H9 (cell line): ENCODE measurements at regions not wholly inside any gene's neighbourhood (a gene's known extent, or its start where the extent isn't known, plus 50 kb on each side); places are given as distances from the start of the nearest gene placed in this dataset.

ENCODE experiments used
- DNase-seq: peaks from one replicate; pipeline ENCODE4 v3.0.0-alpha.2; 2017
- H2AFZ ChIP-seq: one replicate; pipeline ENCODE4 v1.6.1; 2013; ENCODE audit warnings: mild to moderate bottlenecking, low read length, control low read depth, moderate library complexity
- H2AK5ac ChIP-seq: 2 replicates; pipeline ENCODE4 v1.6.1; 2013; ENCODE audit warnings: low read length, control low read depth, mixed read lengths; ENCODE audit not compliant: insufficient read length
- H2BK120ac ChIP-seq: one replicate; pipeline ENCODE4 v1.6.1; 2013; ENCODE audit warnings: low read depth, mild to moderate bottlenecking, low read length, control low read depth, inconsistent platforms; ENCODE audit not compliant: poor library complexity, severe bottlenecking
- H2BK12ac ChIP-seq: 2 replicates; pipeline ENCODE4 v1.6.1; 2013; ENCODE audit warnings: low read length, control low read depth, mixed read lengths, low read depth; ENCODE audit not compliant: insufficient read length
- H2BK15ac ChIP-seq: 2 replicates; pipeline ENCODE4 v1.6.1; 2013; ENCODE audit warnings: low read depth, low read length, control low read depth
- H2BK20ac ChIP-seq: one replicate; pipeline ENCODE4 v1.6.1; 2013; ENCODE audit warnings: low read depth, mild to moderate bottlenecking, low read length, control low read depth, inconsistent platforms; ENCODE audit not compliant: poor library complexity, severe bottlenecking
- H2BK5ac ChIP-seq: 2 replicates; pipeline ENCODE4 v1.6.1; 2013; ENCODE audit warnings: low read length, control low read depth, mixed read lengths; ENCODE audit not compliant: insufficient read length
- H3K14ac ChIP-seq: 2 replicates; pipeline ENCODE4 v1.6.1; 2013; ENCODE audit warnings: low read length, control low read depth; ENCODE audit not compliant: insufficient read depth
- H3K18ac ChIP-seq: 2 replicates; pipeline ENCODE4 v1.6.1; 2013; ENCODE audit warnings: low read depth, mild to moderate bottlenecking, mixed read lengths, low read length, control low read depth; ENCODE audit not compliant: insufficient read length
- H3K23ac ChIP-seq: 2 replicates; pipeline ENCODE4 v1.6.1; 2013; ENCODE audit warnings: low read length, control low read depth, mixed read lengths, low read depth; ENCODE audit not compliant: insufficient read length
- H3K23me2 ChIP-seq: 2 replicates; pipeline ENCODE4 v1.6.1; 2013; ENCODE audit warnings: low read depth, mild to moderate bottlenecking, mixed read lengths, low read length, control low read depth; ENCODE audit not compliant: insufficient read length, poor library complexity, severe bottlenecking
- H3K27ac ChIP-seq: 2 replicates; pipeline ENCODE4 v1.5.1; 2013; ENCODE audit warnings: low read length, control low read depth, mixed read lengths, low read depth; ENCODE audit not compliant: insufficient read length
- H3K27me3 ChIP-seq: 2 replicates; pipeline ENCODE4 v1.6.1; 2013; ENCODE audit warnings: low read length, control low read depth, inconsistent platforms; ENCODE audit not compliant: insufficient read depth
- H3K4ac ChIP-seq: 2 replicates; pipeline ENCODE4 v1.6.1; 2013; ENCODE audit warnings: low read depth, mild to moderate bottlenecking, control low read depth, inconsistent platforms, low read length, moderate library complexity
- H3K4me1 ChIP-seq: 2 replicates; pipeline ENCODE4 v1.6.1; 2013; ENCODE audit warnings: low read length, control low read depth, inconsistent platforms; ENCODE audit not compliant: insufficient read depth
- H3K4me2 ChIP-seq: 2 replicates; pipeline ENCODE4 v1.6.1; 2013; ENCODE audit warnings: low read length, control low read depth, mixed read lengths; ENCODE audit not compliant: insufficient read length, insufficient read depth
- H3K56ac ChIP-seq: 2 replicates; pipeline ENCODE4 v1.6.1; 2013; ENCODE audit warnings: low read depth, mild to moderate bottlenecking, mixed read lengths, low read length, control low read depth; ENCODE audit not compliant: insufficient read length
- H3K79me1 ChIP-seq: 2 replicates; pipeline ENCODE4 v1.6.1; 2013; ENCODE audit warnings: low read depth, mild to moderate bottlenecking, moderate library complexity, low read length, control low read depth, inconsistent platforms; ENCODE audit not compliant: insufficient read depth, poor library complexity, severe bottlenecking
- H3K79me2 ChIP-seq: 2 replicates; pipeline ENCODE4 v1.6.1; 2013; ENCODE audit warnings: low read length, control low read depth, inconsistent platforms; ENCODE audit not compliant: insufficient read depth
- H3K9ac ChIP-seq: 2 replicates; pipeline ENCODE4 v1.6.1; 2013; ENCODE audit warnings: low read length, control low read depth, mixed read lengths; ENCODE audit not compliant: insufficient read length; ENCODE audit errors: extremely low read depth
- H3K9me3 ChIP-seq: one replicate; pipeline ENCODE4 v1.6.1; 2013; ENCODE audit warnings: low read depth, low read length, inconsistent platforms; ENCODE audit not compliant: control insufficient read depth
- H3T11ph ChIP-seq: one replicate; pipeline ENCODE4 v1.6.1; 2013; ENCODE audit warnings: mild to moderate bottlenecking, low read length, control low read depth, inconsistent platforms
- H4K20me1 ChIP-seq: one replicate; pipeline ENCODE4 v1.6.1; 2013; ENCODE audit not compliant: control insufficient read depth, insufficient read length, insufficient read depth
- H4K5ac ChIP-seq: 2 replicates; pipeline ENCODE4 v1.6.1; 2013; ENCODE audit warnings: low read depth, mild to moderate bottlenecking, mixed read lengths, low read length, control low read depth; ENCODE audit not compliant: insufficient read length
- H4K8ac ChIP-seq: replicated peaks from 2 replicates; pipeline ENCODE4 v1.6.1; 2013; ENCODE audit warnings: low read length, control low read depth, mixed read lengths, low read depth; ENCODE audit not compliant: insufficient read length
- H4K91ac ChIP-seq: 2 replicates; pipeline ENCODE4 v1.6.1; 2013; ENCODE audit warnings: low read depth, mild to moderate bottlenecking, moderate library complexity, mixed read lengths, low read length, control low read depth; ENCODE audit not compliant: insufficient read length
- H3K27ac Mint-ChIP-seq, 3 experiments: 2 replicates in 2 of 3; 3 replicates in 1 of 3; pipeline ENCODE4 v1.8.0; 2020 to 2021; ENCODE audit warnings: mixed read lengths in 3 of 3, mild to moderate bottlenecking in 1 of 3, moderate library complexity in 1 of 3
- H3K27me3 Mint-ChIP-seq: 2 replicates; pipeline ENCODE4 v1.8.0; 2021; ENCODE audit warnings: low read depth, mild to moderate bottlenecking, moderate library complexity, mixed read lengths
- H3K36me3 Mint-ChIP-seq, 3 experiments: 2 replicates in 2 of 3; 3 replicates in 1 of 3; pipeline ENCODE4 v1.8.0; 2020 to 2021; ENCODE audit warnings: low read depth in 3 of 3, mixed read lengths in 3 of 3; ENCODE audit not compliant: insufficient read depth in 1 of 3
- H3K4me1 Mint-ChIP-seq, 2 experiments: 2 replicates each; pipeline ENCODE4 v1.8.0; 2020; ENCODE audit warnings: mixed read lengths in 2 of 2
- H3K4me3 Mint-ChIP-seq, 2 experiments: 2 replicates in 1 of 2; 3 replicates in 1 of 2; pipeline ENCODE4 v1.8.0; 2020 to 2021; ENCODE audit warnings: mild to moderate bottlenecking in 2 of 2, mixed read lengths in 2 of 2, moderate library complexity in 1 of 2
- H3K9me3 Mint-ChIP-seq, 2 experiments: 2 replicates in 1 of 2; 3 replicates in 1 of 2; pipeline ENCODE4 v1.8.0; 2020; ENCODE audit warnings: mild to moderate bottlenecking in 2 of 2, mixed read lengths in 2 of 2, moderate library complexity in 1 of 2
- WGBS: extraction: QIAGEN DNeasy Blood & Tissue Kit; methylation state at CpG from one replicate; pipeline ENCODE4 v1.1.7; 2013; ENCODE audit warnings: missing lambda C conversion rate, low lambda C conversion rate, mixed read lengths; ENCODE audit not compliant: insufficient read length; ENCODE audit errors: extremely low coverage; 5-methylcytosine and 5-hydroxymethylcytosine counted together
- TF ChIP-seq, protein P1 (sequence below): fragments of 200-600 bp; sonication (generic); conservative IDR thresholded peaks from 3 replicates; pipeline ENCODE4 v1.8.0; 2021; ENCODE audit warnings: antibody characterized with exemption, mild to moderate bottlenecking

DNA sequence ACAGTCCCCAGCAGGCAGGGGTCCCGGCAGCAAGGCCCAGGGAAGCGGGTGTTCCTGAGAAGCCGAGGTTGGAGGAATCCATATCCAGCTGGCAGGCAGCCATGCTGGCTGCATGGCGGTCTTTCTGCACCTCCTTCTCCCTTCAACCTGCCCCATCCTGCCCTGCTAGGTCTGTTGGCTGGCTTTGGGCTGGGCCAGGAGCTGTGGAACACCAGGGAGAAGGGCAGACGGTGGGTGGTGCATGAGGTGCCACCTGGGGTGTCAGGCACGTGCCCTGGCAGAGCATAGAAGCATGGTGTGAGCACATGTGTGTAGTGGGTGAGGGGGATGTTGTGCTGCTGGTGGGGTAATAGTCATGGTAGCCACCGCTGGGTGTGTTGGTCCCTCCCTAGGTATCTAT, 150.1 kb downstream of the PJA1 start:
- no CpG with 5 or more reads among the region's 7 CpGs for WGBS
- Histone ChIP-seq H3T11ph (no peak overlapping the region), H3K9me3 (no peaks in the 10 kb centered on the region), H4K5ac (no peak overlapping the region), H3K23me2 (no peaks in the 10 kb centered on the region), H3K14ac (no peak overlapping the region; the same call in 1 of the 2 replicates), H2AFZ (no peak overlapping the region), H3K4me1 (no peaks in the 10 kb centered on the region), H3K79me1 (no peaks in the 10 kb centered on the region), H3K23ac (no peak overlapping the region), H3K27me3 (no peaks in the 10 kb centered on the region), H3K9ac (no peak overlapping the region), H4K91ac (no peak overlapping the region), H3K27ac (no peak overlapping the region), H2AK5ac (no peak overlapping the region), H3K4ac (no peak overlapping the region), H4K8ac (no peak overlapping the region), H2BK15ac (no peak overlapping the region), H3K18ac (no peak overlapping the region), H2BK20ac (no peak overlapping the region), H4K20me1 (no peaks in the 10 kb centered on the region), H3K4me2 (no peak overlapping the region), H2BK12ac (no peak overlapping the region), H2BK120ac (no peak overlapping the region), H3K79me2 (no peaks in the 10 kb centered on the region), H3K56ac (no peak overlapping the region), H2BK5ac (no peak overlapping the region)
- no peak overlapping the region for H3K27ac Mint-ChIP-seq
- H3K36me3 Mint-ChIP-seq: peaks cover 0 to 4% (median 0%) of the 10 kb centered on the region in 3 experiments; a peak in 3 of 7 replicates
- H3K4me1 Mint-ChIP-seq: peaks cover 6 to 9% of the 10 kb centered on the region in 2 experiments; a peak in 3 of 4 replicates
- peaks cover 6% of the 10 kb centered on the region for H3K27me3 Mint-ChIP-seq
- peaks cover 62 to 78% of the 10 kb centered on the region in 2 experiments for H3K9me3 Mint-ChIP-seq
- no peak overlapping the region for H3K4me3 Mint-ChIP-seq
- TF ChIP-seq, protein P1, sequence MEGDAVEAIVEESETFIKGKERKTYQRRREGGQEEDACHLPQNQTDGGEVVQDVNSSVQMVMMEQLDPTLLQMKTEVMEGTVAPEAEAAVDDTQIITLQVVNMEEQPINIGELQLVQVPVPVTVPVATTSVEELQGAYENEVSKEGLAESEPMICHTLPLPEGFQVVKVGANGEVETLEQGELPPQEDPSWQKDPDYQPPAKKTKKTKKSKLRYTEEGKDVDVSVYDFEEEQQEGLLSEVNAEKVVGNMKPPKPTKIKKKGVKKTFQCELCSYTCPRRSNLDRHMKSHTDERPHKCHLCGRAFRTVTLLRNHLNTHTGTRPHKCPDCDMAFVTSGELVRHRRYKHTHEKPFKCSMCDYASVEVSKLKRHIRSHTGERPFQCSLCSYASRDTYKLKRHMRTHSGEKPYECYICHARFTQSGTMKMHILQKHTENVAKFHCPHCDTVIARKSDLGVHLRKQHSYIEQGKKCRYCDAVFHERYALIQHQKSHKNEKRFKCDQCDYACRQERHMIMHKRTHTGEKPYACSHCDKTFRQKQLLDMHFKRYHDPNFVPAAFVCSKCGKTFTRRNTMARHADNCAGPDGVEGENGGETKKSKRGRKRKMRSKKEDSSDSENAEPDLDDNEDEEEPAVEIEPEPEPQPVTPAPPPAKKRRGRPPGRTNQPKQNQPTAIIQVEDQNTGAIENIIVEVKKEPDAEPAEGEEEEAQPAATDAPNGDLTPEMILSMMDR: no peak
- DNase-seq: peak; percentile 6
